ENCODE measurements at regions not wholly inside any gene's neighbourhood (a gene's known extent, or its start where the extent isn't known, plus 50 kb on each side); places are given as distances from the start of the nearest gene placed in this dataset.

- H3K79me2 ChIP-seq (ENCODE audit: insufficient read depth, low read length) = no peaks in the 10 kb centered on the region
- no peaks in the 10 kb centered on the region for H3K36me3 ChIP-seq (ENCODE audit: insufficient read depth, low read length)
- no peak overlapping the region for H3K4me3 ChIP-seq (ENCODE audit: low read depth, low read length, poor library complexity, severe bottlenecking)
- H3F3A ChIP-seq (ENCODE audit: insufficient read depth, low read length) = no peaks in the 10 kb centered on the region
- no peaks in the 10 kb centered on the region for H3K9me2 ChIP-seq (ENCODE audit: low read depth, low read length)
- H3K4me2 ChIP-seq (ENCODE audit: low read length) = no peak overlapping the region
- H3K9me3 ChIP-seq (ENCODE audit: low read length) = no peaks in the 10 kb centered on the region
- H4K20me1 ChIP-seq (ENCODE audit: insufficient read depth, low read length) = no peaks in the 10 kb centered on the region
- no peaks in the 10 kb centered on the region for H3K4me1 ChIP-seq (ENCODE audit: insufficient read depth, low read length, severe bottlenecking)
- TF ChIP-seq EZH2 (IDR thresholded peaks at IDR 0.05; ENCODE audit: borderline replicate concordance, low read length) = no peak
- TF ChIP-seq, protein P1, sequence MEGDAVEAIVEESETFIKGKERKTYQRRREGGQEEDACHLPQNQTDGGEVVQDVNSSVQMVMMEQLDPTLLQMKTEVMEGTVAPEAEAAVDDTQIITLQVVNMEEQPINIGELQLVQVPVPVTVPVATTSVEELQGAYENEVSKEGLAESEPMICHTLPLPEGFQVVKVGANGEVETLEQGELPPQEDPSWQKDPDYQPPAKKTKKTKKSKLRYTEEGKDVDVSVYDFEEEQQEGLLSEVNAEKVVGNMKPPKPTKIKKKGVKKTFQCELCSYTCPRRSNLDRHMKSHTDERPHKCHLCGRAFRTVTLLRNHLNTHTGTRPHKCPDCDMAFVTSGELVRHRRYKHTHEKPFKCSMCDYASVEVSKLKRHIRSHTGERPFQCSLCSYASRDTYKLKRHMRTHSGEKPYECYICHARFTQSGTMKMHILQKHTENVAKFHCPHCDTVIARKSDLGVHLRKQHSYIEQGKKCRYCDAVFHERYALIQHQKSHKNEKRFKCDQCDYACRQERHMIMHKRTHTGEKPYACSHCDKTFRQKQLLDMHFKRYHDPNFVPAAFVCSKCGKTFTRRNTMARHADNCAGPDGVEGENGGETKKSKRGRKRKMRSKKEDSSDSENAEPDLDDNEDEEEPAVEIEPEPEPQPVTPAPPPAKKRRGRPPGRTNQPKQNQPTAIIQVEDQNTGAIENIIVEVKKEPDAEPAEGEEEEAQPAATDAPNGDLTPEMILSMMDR (IDR thresholded peaks at IDR 0.05; ENCODE audit: low read length) = no peak
- no peak overlapping the region for H2AFZ ChIP-seq (ENCODE audit: low read length)
- no peak overlapping the region for H3K9ac ChIP-seq (ENCODE audit: low read length)
- H3K27ac ChIP-seq (ENCODE audit: low read depth, low read length, poor library complexity, severe bottlenecking) = no peak overlapping the region
- H3K27me3 ChIP-seq (ENCODE audit: insufficient read depth, low read length) = no peaks in the 10 kb centered on the region
Observed at GRCh38 chr12:27382924-27383323, 50.3 kb downstream of the BMAL2 start.

DNA sequence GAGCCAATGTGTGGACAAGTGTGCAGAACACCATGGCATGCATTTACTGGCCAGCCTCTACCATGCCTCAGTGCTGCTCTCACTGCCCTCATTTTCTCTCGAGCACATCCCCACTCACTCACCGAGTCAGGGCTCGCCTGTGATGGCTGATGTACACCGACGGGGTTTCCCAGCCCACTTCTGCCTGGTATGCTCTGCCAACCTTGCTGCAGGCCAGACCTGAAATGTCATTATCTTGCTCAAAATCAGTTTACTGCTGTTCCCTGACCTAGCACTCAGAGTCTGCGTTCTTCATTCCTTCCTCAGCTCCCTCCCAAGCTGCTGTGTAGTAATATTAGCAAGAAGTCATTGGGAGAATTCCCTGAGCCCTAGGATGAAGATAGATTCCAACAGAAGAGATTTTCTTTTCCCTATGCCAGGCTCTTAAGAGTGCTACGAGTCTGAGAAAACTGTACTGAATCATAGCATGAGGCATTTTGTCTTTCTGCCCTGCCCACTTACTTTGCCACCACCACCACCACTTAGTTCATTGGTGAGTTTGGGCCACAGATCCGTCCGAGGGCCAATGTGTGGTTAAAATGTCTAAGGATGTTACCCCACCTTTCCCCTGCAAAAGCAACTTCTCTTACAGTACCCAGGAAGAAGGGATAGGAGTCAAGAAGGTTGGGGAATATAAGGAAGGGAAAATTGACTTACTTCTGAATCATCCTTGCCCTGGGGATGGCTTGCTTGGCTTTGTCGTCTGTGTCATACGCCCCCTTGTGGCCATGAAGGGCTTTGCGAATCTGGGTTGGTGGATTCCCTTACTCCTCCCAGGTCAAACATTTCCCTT is 51.0 kb downstream of the BMAL2 start:
- Histone ChIP-seq H3K9me3 (ENCODE audit: low read length) (no peaks in the 10 kb centered on the region), H3K9ac (ENCODE audit: low read length) (no peak overlapping the region), H3K79me2 (ENCODE audit: insufficient read depth, low read length) (no peaks in the 10 kb centered on the region), H3K36me3 (ENCODE audit: insufficient read depth, low read length) (no peaks in the 10 kb centered on the region), H3K27ac (ENCODE audit: low read depth, low read length, poor library complexity, severe bottlenecking) (no peak overlapping the region), H3K4me1 (ENCODE audit: insufficient read depth, low read length, severe bottlenecking) (no peaks in the 10 kb centered on the region), H3K4me3 (ENCODE audit: low read depth, low read length, poor library complexity, severe bottlenecking) (no peak overlapping the region), H3K9me2 (ENCODE audit: low read depth, low read length) (no peaks in the 10 kb centered on the region), H3K4me2 (ENCODE audit: low read length) (no peak overlapping the region), H3K27me3 (ENCODE audit: insufficient read depth, low read length) (no peaks in the 10 kb centered on the region), H2AFZ (ENCODE audit: low read length) (no peak overlapping the region), H4K20me1 (ENCODE audit: insufficient read depth, low read length) (no peaks in the 10 kb centered on the region), H3F3A (ENCODE audit: insufficient read depth, low read length) (no peaks in the 10 kb centered on the region)
- TF ChIP-seq, protein P1 (IDR thresholded peaks at IDR 0.05; ENCODE audit: low read length) = peak; percentile 90
- TF ChIP-seq EZH2 (IDR thresholded peaks at IDR 0.05; ENCODE audit: borderline replicate concordance, low read length) = no peak

DNA sequence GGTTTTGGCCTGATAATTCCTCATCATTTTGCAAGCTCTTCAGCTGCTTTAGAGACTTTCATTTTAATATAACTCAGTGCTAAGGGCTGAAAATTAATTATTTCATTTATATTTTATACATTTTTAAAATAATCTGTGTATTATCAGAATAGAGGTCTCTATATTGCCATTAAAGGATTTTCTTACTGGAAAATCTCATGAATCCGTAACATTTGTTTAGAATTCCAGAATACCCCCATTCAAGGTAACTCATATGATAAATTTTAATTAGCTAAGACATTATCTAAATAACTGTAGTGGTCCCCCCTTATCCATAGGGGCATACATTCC is 51.6 kb downstream of the BMAL2 start:
- Histone ChIP-seq H3K9me3 (ENCODE audit: low read length) (no peaks in the 10 kb centered on the region), H3K4me2 (ENCODE audit: low read length) (no peak overlapping the region), H3K79me2 (ENCODE audit: insufficient read depth, low read length) (no peaks in the 10 kb centered on the region), H3F3A (ENCODE audit: insufficient read depth, low read length) (no peaks in the 10 kb centered on the region), H3K9ac (ENCODE audit: low read length) (no peak overlapping the region), H3K4me3 (ENCODE audit: low read depth, low read length, poor library complexity, severe bottlenecking) (no peak overlapping the region), H2AFZ (ENCODE audit: low read length) (no peak overlapping the region), H3K9me2 (ENCODE audit: low read depth, low read length) (no peaks in the 10 kb centered on the region), H4K20me1 (ENCODE audit: insufficient read depth, low read length) (no peaks in the 10 kb centered on the region), H3K27me3 (ENCODE audit: insufficient read depth, low read length) (no peaks in the 10 kb centered on the region), H3K27ac (ENCODE audit: low read depth, low read length, poor library complexity, severe bottlenecking) (no peak overlapping the region), H3K36me3 (ENCODE audit: insufficient read depth, low read length) (no peaks in the 10 kb centered on the region), H3K4me1 (ENCODE audit: insufficient read depth, low read length, severe bottlenecking) (no peaks in the 10 kb centered on the region)
- TF ChIP-seq EZH2 (IDR thresholded peaks at IDR 0.05; ENCODE audit: borderline replicate concordance, low read length) = no peak
